ENCODE measurements at regions not wholly inside any gene's neighbourhood (a gene's known extent, or its start where the extent isn't known, plus 50 kb on each side); places are given as distances from the start of the nearest gene placed in this dataset.

DNA sequence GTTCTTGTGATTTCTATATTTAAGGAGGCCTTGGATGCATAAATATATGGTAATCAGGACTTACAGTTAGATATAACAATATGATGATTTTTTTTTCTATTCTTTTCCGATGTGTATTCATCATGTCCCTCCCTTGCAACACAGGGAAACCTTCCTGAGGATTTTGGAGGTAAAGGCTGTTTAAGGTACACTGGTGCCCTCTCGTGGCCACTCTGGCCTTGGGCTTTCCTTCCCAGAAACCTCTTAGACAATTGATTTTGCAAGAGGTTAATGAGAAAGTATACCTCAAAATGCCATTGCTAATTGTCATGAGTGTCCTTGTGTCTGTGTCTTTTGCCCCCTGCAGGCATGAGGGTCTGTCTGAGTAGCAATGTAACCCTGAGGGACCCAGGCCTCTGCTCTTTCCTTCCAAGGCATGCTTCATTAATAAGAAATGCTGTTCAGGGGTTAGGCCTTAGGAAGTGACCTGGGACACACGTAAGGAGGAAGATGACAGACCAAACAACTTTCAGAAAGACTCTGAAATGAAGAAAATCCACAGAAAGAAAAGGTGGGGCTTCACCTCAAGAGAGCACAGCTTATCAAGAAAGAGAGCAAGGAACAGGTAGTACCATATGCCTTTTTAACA, 70.3 kb upstream of the PPP2R3A start:
- in situ Hi-C loops (cut with MboI; ENCODE audit: low sequenced_read_pairs) (loop anchor here (10.0 kb wide), 1 partner anchor 1290 kb away; no protein-coding TSS in a partner anchor), intact Hi-C loops (cut with micrococcal nuclease) (loop anchor here (1.0 kb wide), 2 partner anchors 1100 to 1295 kb away; partner anchors contain the start of gene EPHB1), dilution Hi-C loops (cut with HindIII; ENCODE audit: low sequenced_read_pairs, unreplicated experiment) (no loop called here)
- H2BK20ac ChIP-seq (ENCODE audit: low read depth, low read length) = peak overlapping the region; percentile 77; the same call in 1 of the 2 replicates
- no peak overlapping the region for H2BK5ac ChIP-seq (ENCODE audit: low read depth, low read length, poor library complexity, severe bottlenecking)
- peak overlapping the region; percentile 75; the same call in 1 of the 2 replicates for H2BK120ac ChIP-seq (ENCODE audit: low read depth, low read length)
- H3K9me3 ChIP-seq (ENCODE audit: control insufficient read depth, insufficient read depth, low read length) = no peaks in the 10 kb centered on the region
- H3K79me1 ChIP-seq (ENCODE audit: low read depth in 1 of 2, low read length in 2 of 2) = no peaks in the 10 kb centered on the region
- H2AK9ac ChIP-seq (replicated peaks; ENCODE audit: low read depth, low read length, poor library complexity) = no peak overlapping the region
- H4K20me1 ChIP-seq (ENCODE audit: insufficient read depth, low read length) = no peaks in the 10 kb centered on the region
- no peak overlapping the region for H4K5ac ChIP-seq (ENCODE audit: low read depth, low read length)
- no TSS peak for BruUV-seq (replicated peaks)
- H4K91ac ChIP-seq (ENCODE audit: insufficient read depth, low read depth, low read length) = no peak overlapping the region
- no peak overlapping the region for H3K27ac ChIP-seq (ENCODE audit: insufficient read depth, low read length)
- no peak overlapping the region for H3K4me2 ChIP-seq (ENCODE audit: low read depth, low read length)
- ATAC-seq (ENCODE audit: low read depth) (peak; percentile 78), DNase-seq (peak; percentile 79)
- no peak overlapping the region for H3K9ac ChIP-seq (ENCODE audit: low read depth, low read length)
- ChIA-PET POLR2A (ENCODE audit: unreplicated experiment) (no interaction called here), CTCF (no interaction called here)
- H3K4ac ChIP-seq (ENCODE audit: low read depth, low read length) = peak overlapping the region; percentile 34; the same call in 1 of the 2 replicates
- no peak overlapping the region for H4K8ac ChIP-seq (ENCODE audit: low read depth in 2 of 2, low read length in 2 of 2)
- H2BK15ac ChIP-seq (ENCODE audit: low read depth, low read length) = no peak overlapping the region
- peaks cover 5% of the 10 kb centered on the region; the same call in 1 of the 2 replicates for H3K9me1 ChIP-seq (ENCODE audit: insufficient read depth, low read length)
- H3K14ac ChIP-seq (replicated peaks; ENCODE audit: low read depth, low read length) = no peak overlapping the region
- no peak overlapping the region for H2AK5ac ChIP-seq (ENCODE audit: low read depth, low read length)
- TF ChIP-seq RFX5 (IDR thresholded peaks at IDR 0.05; ENCODE audit: low read depth, low read length) (no peak), RAD21 (IDR thresholded peaks at IDR 0.05; ENCODE audit: low read length) (peak; percentile 88), CEBPB (IDR thresholded peaks at IDR 0.05; ENCODE audit: low read depth, low read length) (peak; percentile 70; the same call in 1 of the 2 replicates), SMC3 (IDR thresholded peaks at IDR 0.05; ENCODE audit: low read depth, low read length) (peak; percentile 77), CHD1 (IDR thresholded peaks at IDR 0.05; ENCODE audit: low read depth, low read length) (no peak)
- TF ChIP-seq, protein P1, sequence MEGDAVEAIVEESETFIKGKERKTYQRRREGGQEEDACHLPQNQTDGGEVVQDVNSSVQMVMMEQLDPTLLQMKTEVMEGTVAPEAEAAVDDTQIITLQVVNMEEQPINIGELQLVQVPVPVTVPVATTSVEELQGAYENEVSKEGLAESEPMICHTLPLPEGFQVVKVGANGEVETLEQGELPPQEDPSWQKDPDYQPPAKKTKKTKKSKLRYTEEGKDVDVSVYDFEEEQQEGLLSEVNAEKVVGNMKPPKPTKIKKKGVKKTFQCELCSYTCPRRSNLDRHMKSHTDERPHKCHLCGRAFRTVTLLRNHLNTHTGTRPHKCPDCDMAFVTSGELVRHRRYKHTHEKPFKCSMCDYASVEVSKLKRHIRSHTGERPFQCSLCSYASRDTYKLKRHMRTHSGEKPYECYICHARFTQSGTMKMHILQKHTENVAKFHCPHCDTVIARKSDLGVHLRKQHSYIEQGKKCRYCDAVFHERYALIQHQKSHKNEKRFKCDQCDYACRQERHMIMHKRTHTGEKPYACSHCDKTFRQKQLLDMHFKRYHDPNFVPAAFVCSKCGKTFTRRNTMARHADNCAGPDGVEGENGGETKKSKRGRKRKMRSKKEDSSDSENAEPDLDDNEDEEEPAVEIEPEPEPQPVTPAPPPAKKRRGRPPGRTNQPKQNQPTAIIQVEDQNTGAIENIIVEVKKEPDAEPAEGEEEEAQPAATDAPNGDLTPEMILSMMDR (conservative IDR thresholded peaks at IDR 0.05; ENCODE audit: low read depth, low read length) = peak; percentile 85
- H3K4me3 ChIP-seq (ENCODE audit: insufficient read depth, low read depth, low read length) = no peak overlapping the region
- H3K23ac ChIP-seq (ENCODE audit: low read depth, low read length) = no peak overlapping the region
- H3K36me3 ChIP-seq (ENCODE audit: control insufficient read depth, insufficient read depth, low read length) = no peaks in the 10 kb centered on the region
- no peak overlapping the region for H3K56ac ChIP-seq (ENCODE audit: extremely low read depth, insufficient read depth, low read length)
- H3K18ac ChIP-seq (ENCODE audit: low read depth, low read length) = no peak overlapping the region
- WGBS, 2 experiments (ENCODE audit: extremely low coverage in 2 of 2, insufficient read length in 1 of 2) = 100% methylated on average over 1 of the region's 3 CpGs; no CpG with 5 or more reads in 1 of the 2 experiments
- H3K4me1 ChIP-seq (ENCODE audit: control insufficient read depth, insufficient read depth, low read length) = peaks cover 8% of the 10 kb centered on the region
- no peaks in the 10 kb centered on the region for H3K27me3 ChIP-seq (ENCODE audit: control insufficient read depth, insufficient read depth, low read length)
- peak overlapping the region; percentile 68 for H2AFZ ChIP-seq (replicated peaks; ENCODE audit: low read length, poor library complexity)
